Astrocyte (in vitro differentiated cells and primary cell): ENCODE measurements at regions not wholly inside any gene's neighbourhood (a gene's known extent, or its start where the extent isn't known, plus 50 kb on each side); places are given as distances from the start of the nearest gene placed in this dataset.

ENCODE experiments used
- DNase-seq: peaks from one replicate; pipeline ENCODE4 v3.0.0-alpha.2; 2010; ENCODE audit warnings: low read depth
- FAIRE-seq: peaks from 2 replicates; lab custom pipeline; 2011; peaks lifted over from hg19 to GRCh38; lab: Jason Lieb, UNC
- H2AFZ ChIP-seq: 2 replicates; pipeline ENCODE4 v1.6.0; 2012; ENCODE audit warnings: low read depth, low read length, inconsistent platforms
- H3K27ac ChIP-seq: 2 replicates; pipeline ENCODE4 v1.5.1; 2011; ENCODE audit warnings: low read depth, low read length, inconsistent platforms
- H3K27me3 ChIP-seq: 2 replicates; pipeline ENCODE4 v1.6.0; 2011; ENCODE audit warnings: low read length, inconsistent platforms; ENCODE audit not compliant: insufficient read depth
- H3K36me3 ChIP-seq: 2 replicates; pipeline ENCODE4 v1.5.1; 2011; ENCODE audit warnings: low read length, inconsistent platforms; ENCODE audit not compliant: insufficient read depth
- H3K4me1 ChIP-seq: 2 replicates; pipeline ENCODE4 v1.5.1; 2011; ENCODE audit warnings: low read length, inconsistent platforms; ENCODE audit not compliant: insufficient read depth
- H3K4me2 ChIP-seq: 2 replicates; pipeline ENCODE4 v1.6.0; 2012; ENCODE audit warnings: low read length, inconsistent platforms
- H3K4me3 ChIP-seq: 2 replicates; pipeline ENCODE4 v1.5.1; 2011; ENCODE audit warnings: low read depth, mild to moderate bottlenecking, low read length, inconsistent platforms; ENCODE audit not compliant: insufficient read depth
- H3K79me2 ChIP-seq: 2 replicates; pipeline ENCODE4 v1.6.0; 2012; ENCODE audit warnings: mild to moderate bottlenecking, low read length, inconsistent platforms; ENCODE audit not compliant: insufficient read depth
- H3K9ac ChIP-seq: 2 replicates; pipeline ENCODE4 v1.6.0; 2012; ENCODE audit warnings: mild to moderate bottlenecking, low read length, inconsistent platforms
- H3K9me3 ChIP-seq: 2 replicates; pipeline ENCODE4 v1.5.1; 2012; ENCODE audit warnings: low read depth, mild to moderate bottlenecking, low read length, inconsistent platforms; ENCODE audit not compliant: insufficient read depth
- H4K20me1 ChIP-seq: 2 replicates; pipeline ENCODE4 v1.6.0; 2012; ENCODE audit warnings: low read length, inconsistent platforms; ENCODE audit not compliant: insufficient read depth
- H3K27ac Mint-ChIP-seq: one replicate; pipeline ENCODE4 v1.8.0; 2021; ENCODE audit warnings: mild to moderate bottlenecking, mixed read lengths; ENCODE audit not compliant: unreplicated experiment
- H3K27me3 Mint-ChIP-seq: one replicate; pipeline ENCODE4 v1.8.0; 2021; ENCODE audit warnings: low read depth, mixed read lengths; ENCODE audit not compliant: unreplicated experiment
- H3K36me3 Mint-ChIP-seq: one replicate; pipeline ENCODE4 v1.8.0; 2021; ENCODE audit warnings: low read depth, mixed read lengths; ENCODE audit not compliant: unreplicated experiment
- H3K4me1 Mint-ChIP-seq: one replicate; pipeline ENCODE4 v1.8.0; 2021; ENCODE audit warnings: low read depth, mixed read lengths; ENCODE audit not compliant: unreplicated experiment
- H3K4me3 Mint-ChIP-seq: one replicate; pipeline ENCODE4 v1.8.0; 2021; ENCODE audit warnings: mild to moderate bottlenecking, moderate library complexity, mixed read lengths; ENCODE audit not compliant: unreplicated experiment
- H3K9me3 Mint-ChIP-seq: one replicate; pipeline ENCODE4 v1.8.0; 2021; ENCODE audit warnings: mild to moderate bottlenecking, mixed read lengths; ENCODE audit not compliant: unreplicated experiment
- CTCF ChIP-seq: IDR thresholded peaks from 2 replicates; pipeline ENCODE4 v1.5.1; 2011; ENCODE audit warnings: low read depth, mild to moderate bottlenecking, inconsistent platforms, low read length, moderate library complexity; ENCODE audit not compliant: insufficient read depth
- EZH2 ChIP-seq: IDR thresholded peaks from 2 replicates; pipeline ENCODE4 v1.6.1; 2012; ENCODE audit warnings: mild to moderate bottlenecking, low read length, inconsistent platforms; ENCODE audit not compliant: insufficient read depth

- no peaks in the 10 kb centered on the region for H3K36me3 Mint-ChIP-seq
- H3K27me3 Mint-ChIP-seq: no peaks in the 10 kb centered on the region
Observed at GRCh38 chr14:46788994-46789393, 137.4 kb upstream of the RPL10L start.

GRCh38 chr14:46782281-46782680 is 130.7 kb upstream of the RPL10L start:
- no peak for DNase-seq
- Mint-ChIP-seq H3K4me1 (no peaks in the 10 kb centered on the region), H3K27me3 (no peaks in the 10 kb centered on the region), H3K36me3 (no peaks in the 10 kb centered on the region), H3K27ac (no peak overlapping the region), H3K4me3 (no peak overlapping the region), H3K9me3 (peaks cover 17% of the 10 kb centered on the region)
- H3K4me2 ChIP-seq: no peak overlapping the region
- FAIRE-seq: no peak
- no peaks in the 10 kb centered on the region for H3K79me2 ChIP-seq
- no peak overlapping the region for H3K9ac ChIP-seq
- TF ChIP-seq EZH2: no peak
- H3K27me3 ChIP-seq: no peaks in the 10 kb centered on the region
- no peak overlapping the region for H3K27ac ChIP-seq
- no peak overlapping the region for H2AFZ ChIP-seq
- H4K20me1 ChIP-seq: no peaks in the 10 kb centered on the region
- H3K4me1 ChIP-seq: no peaks in the 10 kb centered on the region
- H3K4me3 ChIP-seq: no peak overlapping the region
- peaks cover 2% of the 10 kb centered on the region for H3K9me3 ChIP-seq
- H3K36me3 ChIP-seq: no peaks in the 10 kb centered on the region

More at GRCh38 chr14:46788994-46789393, 137.4 kb upstream of the RPL10L start:
- no peak overlapping the region for H3K27ac ChIP-seq
- no peak overlapping the region for H3K27ac Mint-ChIP-seq
- no peak overlapping the region for H3K4me3 ChIP-seq
- H3K4me1 ChIP-seq: no peaks in the 10 kb centered on the region
- TF ChIP-seq CTCF (no peak), EZH2 (no peak)
- no peaks in the 10 kb centered on the region for H3K36me3 ChIP-seq
- H3K9me3 ChIP-seq: no peaks in the 10 kb centered on the region
- H3K27me3 ChIP-seq: no peaks in the 10 kb centered on the region
- H3K4me3 Mint-ChIP-seq: no peak overlapping the region
- FAIRE-seq: no peak
- peaks cover 3% of the 10 kb centered on the region for H3K9me3 Mint-ChIP-seq
- no peak for DNase-seq
- no peak overlapping the region for H2AFZ ChIP-seq
- no peak overlapping the region for H3K9ac ChIP-seq
- H4K20me1 ChIP-seq: no peaks in the 10 kb centered on the region
- no peaks in the 10 kb centered on the region for H3K79me2 ChIP-seq
- H3K4me1 Mint-ChIP-seq: no peaks in the 10 kb centered on the region
- H3K4me2 ChIP-seq: no peak overlapping the region

GRCh38 chr14:46769292-46769691 is 117.7 kb upstream of the RPL10L start:
- Mint-ChIP-seq H3K27ac (no peak overlapping the region), H3K4me3 (no peak overlapping the region), H3K27me3 (no peaks in the 10 kb centered on the region), H3K36me3 (no peaks in the 10 kb centered on the region), H3K9me3 (no peaks in the 10 kb centered on the region), H3K4me1 (no peaks in the 10 kb centered on the region)
- Histone ChIP-seq H3K36me3 (no peaks in the 10 kb centered on the region), H3K9me3 (no peaks in the 10 kb centered on the region), H3K79me2 (no peaks in the 10 kb centered on the region), H3K4me3 (no peak overlapping the region), H3K27me3 (no peaks in the 10 kb centered on the region), H3K4me2 (no peak overlapping the region), H3K9ac (no peak overlapping the region), H2AFZ (no peak overlapping the region), H3K27ac (no peak overlapping the region), H4K20me1 (no peaks in the 10 kb centered on the region), H3K4me1 (no peaks in the 10 kb centered on the region)
- DNase-seq (no peak), FAIRE-seq (no peak)
- TF ChIP-seq EZH2 (no peak), CTCF (no peak)
